Panc1 (cell line): ENCODE measurements at regions not wholly inside any gene's neighbourhood (a gene's known extent, or its start where the extent isn't known, plus 50 kb on each side); places are given as distances from the start of the nearest gene placed in this dataset.

Experiments used
- ATAC-seq: fragments of 200-7000 bp; cut with Tn5 transposase; 2 replicates; pipeline ENCODE4 v1.9.1; 2020; ENCODE audit warnings: mild to moderate bottlenecking, moderate library complexity
- BruUV-seq: library from RNA; stranded (reverse); fragments of 400-500 nt; replicated peaks from 2 replicates; lab custom pipeline; 2021; lab: Mats Ljungman, UMichigan
- CTCF ChIA-PET: fragments of 300-600 bp; sonication (Branson Sonifier 250); formaldehyde crosslinking; loops from one replicate; lab custom pipeline; 2022; ENCODE audit warnings: antibody characterized with exemption; lab: Charles Lee
- POLR2A ChIA-PET: fragments of 300-600 bp; sonication (Branson Sonifier 250); formaldehyde crosslinking; loops from one replicate; lab custom pipeline; 2022; ENCODE audit warnings: antibody characterized with exemption; lab: Charles Lee
- DNase-seq: peaks from one replicate; pipeline ENCODE4 v3.0.0-alpha.2; 2010; ENCODE audit warnings: low read depth, low spot score
- H3K27ac ChIP-seq: 2 replicates; pipeline ENCODE4 v1.5.1; 2011; ENCODE audit warnings: mild to moderate bottlenecking, low read length, inconsistent platforms
- H3K27me3 ChIP-seq: fragments of 200-500 bp; sonication (Bioruptor generic); 2 replicates; pipeline ENCODE4 v1.6.0; 2014; ENCODE audit warnings: low read length, inconsistent platforms; ENCODE audit not compliant: control insufficient read depth, insufficient read depth
- H3K36me3 ChIP-seq: fragments of 200-500 bp; sonication (Bioruptor generic); 2 replicates; pipeline ENCODE4 v1.5.1; 2014; ENCODE audit warnings: inconsistent platforms, mild to moderate bottlenecking, low read length, moderate library complexity; ENCODE audit not compliant: control insufficient read depth, insufficient read depth
- H3K4me1 ChIP-seq: 2 replicates; pipeline ENCODE4 v1.5.1; 2011; ENCODE audit warnings: inconsistent platforms, mild to moderate bottlenecking, low read length, moderate library complexity; ENCODE audit not compliant: control insufficient read depth, insufficient read depth
- H3K4me3 ChIP-seq, 2 experiments: 2 replicates each; pipeline ENCODE4 v1.5.1; 2011 to 2012; ENCODE audit warnings: low read depth in 2 of 2, low read length in 2 of 2, mild to moderate bottlenecking in 2 of 2, inconsistent platforms in 1 of 2, moderate library complexity in 1 of 2
- H3K9me3 ChIP-seq: fragments of 200-500 bp; sonication (Bioruptor generic); 2 replicates; pipeline ENCODE4 v1.5.1; 2014; ENCODE audit warnings: low read depth, mild to moderate bottlenecking, inconsistent platforms, low read length, moderate library complexity; ENCODE audit not compliant: control insufficient read depth, insufficient read depth
- POLR2AphosphoS5 ChIP-seq: IDR thresholded peaks from 2 replicates; pipeline ENCODE4 v1.6.1; 2012; ENCODE audit warnings: mild to moderate bottlenecking, low read depth, low read length, moderate library complexity
- REST ChIP-seq, 2 experiments: IDR thresholded peaks; 2 replicates each; pipeline ENCODE4 v1.6.1; 2011 to 2012; ENCODE audit warnings: low read depth in 2 of 2, control low read depth in 1 of 2, low read length in 1 of 2, mild to moderate bottlenecking in 1 of 2, moderate library complexity in 1 of 2; ENCODE audit not compliant: insufficient read depth in 1 of 2
- SIN3A ChIP-seq: IDR thresholded peaks from 2 replicates; pipeline ENCODE4 v1.6.1; 2012; ENCODE audit warnings: low read depth, mild to moderate bottlenecking, low read length, moderate library complexity, borderline replicate concordance; ENCODE audit not compliant: insufficient read depth
- TCF7L2 ChIP-seq: IDR thresholded peaks from 2 replicates; pipeline ENCODE4 v1.6.1; 2011; ENCODE audit warnings: mild to moderate bottlenecking, low read depth, low read length, inconsistent platforms
- in situ Hi-C: cut with HindIII; loops from 2 replicates; pipeline ENCODE4 v1.10.0; 2016; ENCODE audit warnings: low sequenced_read_pairs, low pct_unique_long_range_greater_than_20kb
- intact Hi-C: fragments of 100-400 bp; cut with micrococcal nuclease; formaldehyde crosslinking; loops from one replicate; pipeline ENCODE4 v1.10.0; 2022; ENCODE audit not compliant: unreplicated experiment
- TF ChIP-seq, protein P1 (sequence below): fragments of 450-650 bp; IDR thresholded peaks from 2 replicates; pipeline ENCODE4 v1.5.1; 2017; ENCODE audit warnings: mild to moderate bottlenecking

DNA sequence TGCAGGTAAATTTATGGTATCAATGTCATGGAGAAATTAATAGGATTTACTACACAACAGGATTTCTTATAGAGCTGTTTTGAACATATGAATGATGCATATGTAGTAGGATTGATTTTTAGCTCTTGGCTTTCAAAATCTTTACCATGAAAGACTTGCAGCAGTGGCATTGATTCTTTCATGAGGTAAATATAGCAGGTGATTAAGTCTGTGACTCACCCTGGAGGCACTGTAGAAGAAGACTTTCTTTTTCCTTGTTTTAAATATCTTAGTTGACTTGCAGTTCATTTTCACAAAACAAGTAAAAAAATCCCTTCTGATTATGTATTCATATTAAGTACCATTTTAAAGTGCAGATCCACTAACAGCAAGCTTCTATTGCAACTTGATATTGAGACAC lies 463.0 kb downstream of the FBXO15 start:
- no TSS peak for BruUV-seq
- H3K36me3 ChIP-seq = no peaks in the 10 kb centered on the region
- H3K27ac ChIP-seq = no peak overlapping the region
- H3K4me3 ChIP-seq = no peak overlapping the region
- no peak for TF ChIP-seq SIN3A
- ATAC-seq (no peak), DNase-seq (no peak)
- no peaks in the 10 kb centered on the region for H3K9me3 ChIP-seq
- intact Hi-C loops = no loop called here
- POLR2A ChIA-PET = no interaction called here
- in situ Hi-C loops = no loop called here
- no peaks in the 10 kb centered on the region for H3K4me1 ChIP-seq
- CTCF ChIA-PET = no interaction called here
- no peaks in the 10 kb centered on the region for H3K27me3 ChIP-seq

DNA sequence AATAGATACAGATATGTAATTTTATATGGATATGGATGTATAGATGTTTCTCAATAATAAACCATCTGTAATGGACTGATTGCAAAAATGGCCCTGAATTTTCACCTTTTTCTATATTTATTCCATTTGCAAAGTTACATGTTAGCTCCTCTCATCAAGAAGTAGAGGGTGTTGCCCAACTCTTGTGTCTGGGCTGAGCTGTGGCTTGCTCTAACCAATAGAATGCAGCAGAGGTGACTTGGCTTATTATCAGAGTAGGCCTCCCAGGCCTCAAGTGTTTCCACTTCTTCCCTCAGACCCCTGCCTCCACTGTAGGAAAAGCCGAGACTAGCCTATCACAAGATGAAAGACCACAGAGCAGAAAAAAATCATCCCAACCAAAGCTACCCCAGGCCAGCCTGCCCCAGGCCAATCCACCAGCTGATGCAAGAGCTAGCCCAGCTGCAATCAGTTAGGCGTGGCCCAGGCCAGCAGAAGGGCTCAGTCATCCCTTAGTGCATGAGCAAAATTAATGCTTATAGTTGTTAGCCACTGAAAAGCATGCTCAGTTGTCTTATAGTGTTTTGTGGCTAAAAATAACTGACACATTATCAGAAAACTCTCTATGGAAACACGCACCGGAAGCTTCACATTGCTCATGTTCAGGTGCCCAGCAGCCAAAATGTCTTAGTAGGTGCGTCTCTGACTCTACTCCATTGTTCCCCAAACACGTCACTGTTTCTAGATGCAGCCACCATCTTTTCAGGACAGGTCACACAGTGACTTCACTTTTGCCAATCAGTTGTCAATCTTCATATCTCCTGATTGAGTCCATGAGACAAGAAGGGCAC lies 464.0 kb downstream of the FBXO15 start:
- no peaks in the 10 kb centered on the region for H3K9me3 ChIP-seq
- TF ChIP-seq TCF7L2 (no peak), POLR2AphosphoS5 (no peak), SIN3A (no peak), REST (IDR thresholded peaks at IDR 0.05; ENCODE audit: insufficient read depth in 1 of 2, low read depth in 2 of 2, low read length in 1 of 2) (no peak)
- TF ChIP-seq, protein P1, sequence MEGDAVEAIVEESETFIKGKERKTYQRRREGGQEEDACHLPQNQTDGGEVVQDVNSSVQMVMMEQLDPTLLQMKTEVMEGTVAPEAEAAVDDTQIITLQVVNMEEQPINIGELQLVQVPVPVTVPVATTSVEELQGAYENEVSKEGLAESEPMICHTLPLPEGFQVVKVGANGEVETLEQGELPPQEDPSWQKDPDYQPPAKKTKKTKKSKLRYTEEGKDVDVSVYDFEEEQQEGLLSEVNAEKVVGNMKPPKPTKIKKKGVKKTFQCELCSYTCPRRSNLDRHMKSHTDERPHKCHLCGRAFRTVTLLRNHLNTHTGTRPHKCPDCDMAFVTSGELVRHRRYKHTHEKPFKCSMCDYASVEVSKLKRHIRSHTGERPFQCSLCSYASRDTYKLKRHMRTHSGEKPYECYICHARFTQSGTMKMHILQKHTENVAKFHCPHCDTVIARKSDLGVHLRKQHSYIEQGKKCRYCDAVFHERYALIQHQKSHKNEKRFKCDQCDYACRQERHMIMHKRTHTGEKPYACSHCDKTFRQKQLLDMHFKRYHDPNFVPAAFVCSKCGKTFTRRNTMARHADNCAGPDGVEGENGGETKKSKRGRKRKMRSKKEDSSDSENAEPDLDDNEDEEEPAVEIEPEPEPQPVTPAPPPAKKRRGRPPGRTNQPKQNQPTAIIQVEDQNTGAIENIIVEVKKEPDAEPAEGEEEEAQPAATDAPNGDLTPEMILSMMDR = no peak
- in situ Hi-C loops (no loop called here), intact Hi-C loops (no loop called here)
- no peaks in the 10 kb centered on the region for H3K27me3 ChIP-seq
- ATAC-seq = no peak
- CTCF ChIA-PET = no interaction called here
- H3K4me3 ChIP-seq = no peak overlapping the region
- H3K4me1 ChIP-seq = no peaks in the 10 kb centered on the region
- DNase-seq = no peak
- BruUV-seq = no TSS peak
- no peak overlapping the region for H3K27ac ChIP-seq
- H3K36me3 ChIP-seq = no peaks in the 10 kb centered on the region
- POLR2A ChIA-PET = no interaction called here

DNA sequence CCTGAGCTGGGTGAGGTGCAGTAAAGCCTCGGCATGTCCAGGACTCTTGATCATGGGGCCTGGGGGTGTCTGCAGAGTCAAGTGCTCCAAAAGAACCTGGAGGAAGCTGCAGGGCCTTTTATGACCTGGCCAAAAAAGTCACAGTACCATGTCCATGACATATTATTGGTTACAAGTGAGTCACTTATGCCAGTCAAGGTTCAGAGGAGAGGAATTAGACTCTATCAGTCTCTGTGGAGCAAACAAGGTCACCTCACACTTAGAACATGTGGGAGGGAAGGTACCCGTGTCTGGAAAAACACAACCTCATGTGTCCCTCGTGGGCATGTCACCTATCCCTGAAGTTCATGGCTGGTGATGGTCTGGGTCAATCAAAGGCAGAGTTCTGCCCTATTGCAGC lies 465.7 kb downstream of the FBXO15 start:
- intact Hi-C loops (no loop called here), in situ Hi-C loops (no loop called here)
- TF ChIP-seq, protein P1 = no peak
- TF ChIP-seq REST (IDR thresholded peaks at IDR 0.05; ENCODE audit: insufficient read depth in 1 of 2, low read depth in 2 of 2, low read length in 1 of 2) (no peak), TCF7L2 (no peak), SIN3A (no peak), POLR2AphosphoS5 (no peak)
- ATAC-seq (0 out of 2 replicates have a peak, but pooled peaks have one; percentile 38), DNase-seq (no peak)
- ChIA-PET POLR2A (no interaction called here), CTCF (no interaction called here)
- no peaks in the 10 kb centered on the region for H3K9me3 ChIP-seq
- no peaks in the 10 kb centered on the region for H3K36me3 ChIP-seq
- H3K4me3 ChIP-seq = no peak overlapping the region
- BruUV-seq = no TSS peak
- H3K27ac ChIP-seq = no peak overlapping the region
- no peaks in the 10 kb centered on the region for H3K27me3 ChIP-seq
- no peaks in the 10 kb centered on the region for H3K4me1 ChIP-seq
